ENCODE measurements at regions not wholly inside any gene's neighbourhood (a gene's known extent, or its start where the extent isn't known, plus 50 kb on each side); places are given as distances from the start of the nearest gene placed in this dataset.

- no peak for DNase-seq
Measured at GRCh38 chr3:128569756-128570155, 76.8 kb upstream of the GATA2 start.

- DNase-seq: no peak
Measured at GRCh38 chr3:128568602-128569490, 75.8 kb upstream of the GATA2 start.

GRCh38 chr3:128567705-128568356 lies 74.8 kb upstream of the GATA2 start:
- DNase-seq: no peak

GRCh38 chr3:128567141-128567540 lies 74.1 kb upstream of the GATA2 start:
- DNase-seq: no peak

- no peak for DNase-seq
Measured at GRCh38 chr3:128563439-128563838, 70.4 kb upstream of the GATA2 start.

- DNase-seq: no peak
Measured at GRCh38 chr3:128561504-128561903, 68.5 kb upstream of the GATA2 start.

GRCh38 chr3:128560768-128561167 lies 67.8 kb upstream of the GATA2 start:
- DNase-seq: no peak

- peak; percentile 11 for DNase-seq
Measured at GRCh38 chr3:128559486-128560225, 66.7 kb upstream of the GATA2 start.

GRCh38 chr3:128557531-128558280 lies 64.7 kb upstream of the GATA2 start:
- no peak for DNase-seq

- DNase-seq: no peak
Measured at GRCh38 chr3:128556907-128557306, 63.9 kb upstream of the GATA2 start.

- no peak for DNase-seq
Measured at GRCh38 chr3:128556384-128556783, 63.4 kb upstream of the GATA2 start.

- DNase-seq: no peak
Measured at GRCh38 chr3:128555841-128556240, 62.8 kb upstream of the GATA2 start.

- DNase-seq: no peak
Measured at GRCh38 chr3:128555098-128555825, 62.3 kb upstream of the GATA2 start.

GRCh38 chr3:128554465-128555097 lies 61.6 kb upstream of the GATA2 start:
- DNase-seq: no peak

GRCh38 chr3:128554100-128554464 lies 61.1 kb upstream of the GATA2 start:
- no peak for DNase-seq

- DNase-seq: no peak
Measured at GRCh38 chr3:128553560-128553959, 60.6 kb upstream of the GATA2 start.

GRCh38 chr3:128551867-128552266 lies 58.9 kb upstream of the GATA2 start:
- DNase-seq: no peak

GRCh38 chr3:128551451-128551850 lies 58.5 kb upstream of the GATA2 start:
- no peak for DNase-seq

GRCh38 chr3:128550471-128551126 lies 57.6 kb upstream of the GATA2 start:
- DNase-seq: no peak

- DNase-seq: no peak
Measured at GRCh38 chr3:128550113-128550440, 57.1 kb upstream of the GATA2 start.

All from NCI-H526 treated with DMSO at 0.1 percent for 48 hours (cell line).